Psoas muscle (tissue), 7 donors: ENCODE measurements at regions not wholly inside any gene's neighbourhood (a gene's known extent, or its start where the extent isn't known, plus 50 kb on each side); places are given as distances from the start of the nearest gene placed in this dataset.

Experiments used
- ATAC-seq, 4 donors: fragments of 200-7000 bp; cut with Tn5 transposase; one replicate each; pipeline ENCODE4 v1.9.1; 2020; ENCODE audit warnings: moderate library complexity in 3 of 4, mild to moderate bottlenecking in 2 of 4
- DNase-seq, 2 donors: peaks; one replicate each; pipeline ENCODE4 v3.0.0-alpha.2; 2020
- H3K27ac ChIP-seq: fragments of 200-600 bp; one replicate; pipeline ENCODE4 v1.8.0; 2022
- H3K27me3 ChIP-seq, 3 donors: fragments of 200-600 bp in 1 of 3; one replicate each; pipeline versions ENCODE4 v1.6.1 to v1.8.0; 2013 to 2022; ENCODE audit warnings: low read length in 2 of 3, mild to moderate bottlenecking in 2 of 3, moderate library complexity in 1 of 3; ENCODE audit not compliant: insufficient read depth in 3 of 3
- H3K36me3 ChIP-seq, 2 donors: fragments of 200-600 bp in 1 of 2; one replicate each; pipeline versions ENCODE4 v1.6.1 to v1.8.0; 2013 to 2022; ENCODE audit warnings: low read depth in 1 of 2, mild to moderate bottlenecking in 1 of 2, moderate library complexity in 1 of 2; ENCODE audit not compliant: insufficient read depth in 1 of 2
- H3K4me1 ChIP-seq: fragments of 200-600 bp; one replicate; pipeline ENCODE4 v1.8.0; 2022
- H3K4me3 ChIP-seq: fragments of 200-600 bp; one replicate; pipeline ENCODE4 v1.8.0; 2022; ENCODE audit warnings: mild to moderate bottlenecking
- H3K9me3 ChIP-seq: fragments of 200-600 bp; one replicate; pipeline ENCODE4 v1.8.0; 2022
- CTCF ChIP-seq: fragments of 200-600 bp; IDR thresholded peaks from one replicate; pipeline ENCODE4 v1.8.0; 2022; ENCODE audit warnings: antibody characterized with exemption
- WGBS, 3 donors: extraction: QIAGEN DNeasy Blood & Tissue Kit; methylation state at CpG; one replicate each; pipeline versions ENCODE4 v1.1.6 to v1.1.7; 2013; 5-methylcytosine and 5-hydroxymethylcytosine counted together
- intact Hi-C, 2 donors: fragments of 100-400 bp; cut with DNase I; formaldehyde crosslinking; loops; one replicate each; pipeline versions ENCODE4 v1.11.0 to v1.14.2; 2022
- donor health status: healthy with polysubstance abuse.
- donor health status: DM: no; HTN: no; CAD: no; lungs with moderate emphysema.
- donor health status: Bipolar disorder and iron deficiency.
- donor health status: healthy.
- donor health status: DM: yes; HTN: yes; CAD: no.
- donor health status: DM: no; HTN: no; CAD: no.
- donor health status: DM: yes; HTN: yes; CAD: no.

GRCh38 chr5:168153263-168153875 is 138.1 kb upstream of the WWC1 start:
- intact Hi-C loops, result no loop called here

GRCh38 chr5:168153876-168154270 is 137.6 kb upstream of the WWC1 start:
- 70 to 83% (median 73%) methylated on average over 6 of the region's 6 CpGs for WGBS, 3 donors
- H3K9me3 ChIP-seq, result no peaks in the 10 kb centered on the region
- intact Hi-C loops, result no loop called here
- no peak overlapping the region for H3K27ac ChIP-seq
- no peak for TF ChIP-seq CTCF
- no peaks in the 10 kb centered on the region for H3K4me1 ChIP-seq
- no peaks in the 10 kb centered on the region for H3K27me3 ChIP-seq
- ATAC-seq (no peak), DNase-seq (no peak)
- H3K4me3 ChIP-seq, result no peak overlapping the region
- H3K36me3 ChIP-seq, result no peaks in the 10 kb centered on the region

More at GRCh38 chr5:168153263-168153875, 138.1 kb upstream of the WWC1 start:
- no peaks in the 10 kb centered on the region for H3K9me3 ChIP-seq
- DNase-seq (no peak), ATAC-seq (no peak)
- H3K4me3 ChIP-seq, result no peak overlapping the region
- H3K36me3 ChIP-seq, result no peaks in the 10 kb centered on the region
- no peak for TF ChIP-seq CTCF
- H3K4me1 ChIP-seq, result no peaks in the 10 kb centered on the region
- no peaks in the 10 kb centered on the region for H3K27me3 ChIP-seq
- WGBS, 3 donors, result 69 to 74% (median 72%) methylated on average over 7 of the region's 7 CpGs
- H3K27ac ChIP-seq, result no peak overlapping the region

GRCh38 chr5:168155585-168155984 is 135.9 kb upstream of the WWC1 start:
- no peaks in the 10 kb centered on the region for H3K9me3 ChIP-seq
- no peaks in the 10 kb centered on the region for H3K36me3 ChIP-seq
- DNase-seq, result no peak
- H3K4me3 ChIP-seq, result no peak overlapping the region
- 52 to 57% (median 53%) methylated on average over 2 of the region's 2 CpGs for WGBS, 3 donors
- intact Hi-C loops, result no loop called here
- no peaks in the 10 kb centered on the region for H3K27me3 ChIP-seq
- H3K27ac ChIP-seq, result no peak overlapping the region
- no peak for TF ChIP-seq CTCF
- no peaks in the 10 kb centered on the region for H3K4me1 ChIP-seq
- no peak for ATAC-seq

- intact Hi-C loops, result no loop called here
- Histone ChIP-seq H3K36me3 (no peaks in the 10 kb centered on the region), H3K27me3 (no peaks in the 10 kb centered on the region), H3K4me1 (no peaks in the 10 kb centered on the region), H3K27ac (no peak overlapping the region), H3K9me3 (no peaks in the 10 kb centered on the region), H3K4me3 (no peak overlapping the region)
- DNase-seq (no peak), ATAC-seq (no peak)
- 71 to 90% (median 71%) methylated on average over 1 of the region's 1 CpG for WGBS, 3 donors
- TF ChIP-seq CTCF, result no peak
These were observed 135.3 kb upstream of the WWC1 start for GRCh38 chr5:168156170-168156569.

- Histone ChIP-seq H3K27ac (no peak overlapping the region), H3K9me3 (no peaks in the 10 kb centered on the region), H3K4me1 (no peaks in the 10 kb centered on the region), H3K27me3 (no peaks in the 10 kb centered on the region), H3K36me3 (no peaks in the 10 kb centered on the region), H3K4me3 (no peak overlapping the region)
- ATAC-seq (no peak), DNase-seq (no peak)
- 93 to 98% (median 95%) methylated on average over 2 of the region's 2 CpGs for WGBS, 3 donors
- TF ChIP-seq CTCF, result no peak
- intact Hi-C loops, result no loop called here
These were observed 134.3 kb upstream of the WWC1 start for GRCh38 chr5:168157141-168157540.
